Endothelial cell of umbilical vein (primary cell): ENCODE measurements at regions not wholly inside any gene's neighbourhood (a gene's known extent, or its start where the extent isn't known, plus 50 kb on each side); places are given as distances from the start of the nearest gene placed in this dataset.

ENCODE experiments used
- BruUV-seq: library from RNA; stranded (reverse); fragments of 400-500 nt; replicated peaks from 2 replicates; lab custom pipeline; 2021; lab: Mats Ljungman, UMichigan
- CTCF ChIA-PET: fragments of 300-600, 350-600 bp; sonication (Branson Sonifier 250); formaldehyde crosslinking; loops from one replicate; lab custom pipeline; 2021; ENCODE audit warnings: antibody characterized with exemption, inconsistent platforms; lab: Charles Lee
- POLR2A ChIA-PET: fragments of 300-600, 350-600 bp; sonication (Branson Sonifier 250); formaldehyde crosslinking; loops from one replicate; lab custom pipeline; 2021; ENCODE audit warnings: antibody characterized with exemption, inconsistent platforms; lab: Charles Lee
- DNase-seq: peaks from one replicate; pipeline ENCODE4 v3.0.0-alpha.2; 2011; ENCODE audit warnings: low read depth, low spot score
- FAIRE-seq: peaks from 2 replicates; lab custom pipeline; 2011; peaks lifted over from hg19 to GRCh38; lab: Jason Lieb, UNC
- H2AFZ ChIP-seq: 2 replicates; pipeline ENCODE4 v1.6.0; 2012; ENCODE audit warnings: low read depth, low read length, control low read depth, inconsistent platforms
- H3K27ac ChIP-seq: 2 replicates; pipeline ENCODE4 v1.5.1; 2011; ENCODE audit warnings: low read depth, mild to moderate bottlenecking, control low read depth, low read length, moderate library complexity; ENCODE audit not compliant: insufficient read depth
- H3K27me3 ChIP-seq, 2 experiments: 2 replicates each; pipeline versions ENCODE4 v1.6.0 to v1.6.1; 2011; ENCODE audit warnings: low read length in 2 of 2, mixed read lengths in 1 of 2; ENCODE audit not compliant: control insufficient read depth in 2 of 2, insufficient read depth in 2 of 2
- H3K36me3 ChIP-seq, 2 experiments: 2 replicates in 1 of 2; 3 replicates in 1 of 2; pipeline ENCODE4 v1.5.1; 2011; ENCODE audit warnings: low read length in 2 of 2, mild to moderate bottlenecking in 1 of 2, moderate library complexity in 1 of 2; ENCODE audit not compliant: control insufficient read depth in 2 of 2, insufficient read depth in 2 of 2; ENCODE audit errors: extremely low read depth in 1 of 2
- H3K4me1 ChIP-seq: 3 replicates; pipeline ENCODE4 v1.5.1; 2011; ENCODE audit warnings: mild to moderate bottlenecking, low read length; ENCODE audit not compliant: control insufficient read depth, insufficient read depth; ENCODE audit errors: extremely low read depth
- H3K4me2 ChIP-seq: 2 replicates; pipeline ENCODE4 v1.6.1; 2011; ENCODE audit warnings: low read length, control low read depth, mixed read lengths; ENCODE audit not compliant: insufficient read depth
- H3K4me3 ChIP-seq, 3 experiments: fragments of 200-600 bp in 1 of 3; sonication (generic), shearing (Covaris generic) in 1 of 3; replicated peaks in 1 of 3; 2 replicates each; pipeline ENCODE4 v1.5.1; 2011 to 2016; ENCODE audit warnings: control low read depth in 3 of 3, low read length in 3 of 3, mild to moderate bottlenecking in 2 of 3, inconsistent platforms in 1 of 3, low read depth in 1 of 3, moderate library complexity in 1 of 3; ENCODE audit not compliant: insufficient read depth in 1 of 3
- H3K79me2 ChIP-seq: 2 replicates; pipeline ENCODE4 v1.6.0; 2012; ENCODE audit warnings: low read length, inconsistent platforms; ENCODE audit not compliant: control insufficient read depth, insufficient read depth
- H3K9ac ChIP-seq: replicated peaks from 2 replicates; pipeline ENCODE3; 2011; ENCODE audit warnings: low read length, control low read depth; ENCODE audit not compliant: insufficient read depth; ENCODE audit errors: extremely low read depth
- H3K9me1 ChIP-seq: replicated peaks from 3 replicates; pipeline ENCODE4 v1.6.0; 2011; ENCODE audit warnings: mild to moderate bottlenecking, low read length; ENCODE audit not compliant: control insufficient read depth, insufficient read depth; ENCODE audit errors: extremely low read depth
- H3K9me3 ChIP-seq: replicated peaks from 2 replicates; pipeline ENCODE4 v1.5.1; 2012; ENCODE audit warnings: low read length, inconsistent platforms; ENCODE audit not compliant: control insufficient read depth, insufficient read depth
- H4K20me1 ChIP-seq: replicated peaks from 2 replicates; pipeline ENCODE3; 2011; ENCODE audit warnings: mild to moderate bottlenecking, low read length; ENCODE audit not compliant: control insufficient read depth, insufficient read depth; ENCODE audit errors: extremely low read depth
- CTCF ChIP-seq, 2 donors: IDR thresholded peaks; 1 replicate in 1 of 2; 2 replicates in 1 of 2; pipeline ENCODE4 v1.5.1; 2011; ENCODE audit warnings: low read length in 2 of 2, mild to moderate bottlenecking in 2 of 2, moderate library complexity in 2 of 2, control low read depth in 1 of 2, inconsistent platforms in 1 of 2, low read depth in 1 of 2; ENCODE audit not compliant: insufficient read depth in 1 of 2; ENCODE audit errors: extremely low read depth in 1 of 2
- EZH2 ChIP-seq: IDR thresholded peaks from 2 replicates; pipeline ENCODE4 v1.6.1; 2012; ENCODE audit warnings: borderline replicate concordance, low read depth, mild to moderate bottlenecking, moderate library complexity, low read length, inconsistent platforms; ENCODE audit not compliant: severe bottlenecking
- FOS ChIP-seq: IDR thresholded peaks from 2 replicates; pipeline ENCODE4 v1.6.1; 2011; ENCODE audit warnings: mild to moderate bottlenecking, low read length, moderate library complexity, borderline replicate concordance; ENCODE audit not compliant: insufficient read depth
- GATA2 ChIP-seq: IDR thresholded peaks from 2 replicates; pipeline ENCODE4 v1.7.0; 2011; ENCODE audit warnings: low read depth, mild to moderate bottlenecking, moderate library complexity, mixed read lengths, low read length; ENCODE audit not compliant: insufficient read length, insufficient read depth
- JUN ChIP-seq: IDR thresholded peaks from 2 replicates; pipeline ENCODE4 v1.6.1; 2011; ENCODE audit warnings: borderline replicate concordance, low read depth; ENCODE audit not compliant: insufficient read length, insufficient read depth
- MYC ChIP-seq: IDR thresholded peaks from one replicate; pipeline ENCODE4 v1.6.1; 2011; ENCODE audit warnings: mild to moderate bottlenecking, low read depth, low read length
- POLR2A ChIP-seq: IDR thresholded peaks from 2 replicates; pipeline ENCODE4 v1.6.1; 2012; ENCODE audit warnings: low read depth, mild to moderate bottlenecking, control low read depth, low read length
- POLR2AphosphoS5 ChIP-seq: IDR thresholded peaks from 2 replicates; pipeline ENCODE4 v1.6.1; 2012; ENCODE audit warnings: low read depth, mild to moderate bottlenecking, control low read depth, low read length, moderate library complexity; ENCODE audit not compliant: insufficient read depth
- dilution Hi-C: fragments of 300-500 bp; cut with MboI; formaldehyde crosslinking; loops from one replicate; pipeline ENCODE4 v1.15.0; 2019; ENCODE audit warnings: low sequenced_read_pairs; ENCODE audit not compliant: extremely low pct_ligation_motif_present
- intact Hi-C: fragments of 100-400 bp; cut with micrococcal nuclease; formaldehyde crosslinking; loops from one replicate; pipeline ENCODE4 v1.10.0; 2022
- TF ChIP-seq, protein P1 (sequence below): IDR thresholded peaks from 2 replicates; pipeline ENCODE4 v1.6.1; 2011; ENCODE audit not compliant: insufficient read depth, insufficient read length

GRCh38 chr10:130968964-130969363 is 342.6 kb downstream of the TCERG1L start:
- Histone ChIP-seq H3K4me2 (no peak overlapping the region), H3K9me1 (no peaks in the 10 kb centered on the region), H3K9ac (no peak overlapping the region), H3K79me2 (no peaks in the 10 kb centered on the region), H3K9me3 (peaks cover 11% of the 10 kb centered on the region), H3K4me3 (no peak overlapping the region), H3K4me1 (no peaks in the 10 kb centered on the region), H3K36me3 (no peaks in the 10 kb centered on the region), H3K27me3 (no peaks in the 10 kb centered on the region), H2AFZ (no peak overlapping the region), H4K20me1 (no peaks in the 10 kb centered on the region), H3K27ac (no peak overlapping the region)
- no peak for DNase-seq
- intact Hi-C loops (no loop called here), dilution Hi-C loops (no loop called here)
- no TSS peak for BruUV-seq
- no peak for FAIRE-seq
- no peak for TF ChIP-seq POLR2A
- TF ChIP-seq JUN, result no peak
- TF ChIP-seq GATA2, result no peak
- no peak for TF ChIP-seq CTCF (IDR thresholded peaks at IDR 0.05; ENCODE audit: extremely low read depth in 1 of 2, insufficient read depth in 1 of 2, low read depth in 1 of 2, low read length in 2 of 2)
- TF ChIP-seq POLR2AphosphoS5, result no peak
- ChIA-PET CTCF (no interaction called here), POLR2A (no interaction called here)

DNA sequence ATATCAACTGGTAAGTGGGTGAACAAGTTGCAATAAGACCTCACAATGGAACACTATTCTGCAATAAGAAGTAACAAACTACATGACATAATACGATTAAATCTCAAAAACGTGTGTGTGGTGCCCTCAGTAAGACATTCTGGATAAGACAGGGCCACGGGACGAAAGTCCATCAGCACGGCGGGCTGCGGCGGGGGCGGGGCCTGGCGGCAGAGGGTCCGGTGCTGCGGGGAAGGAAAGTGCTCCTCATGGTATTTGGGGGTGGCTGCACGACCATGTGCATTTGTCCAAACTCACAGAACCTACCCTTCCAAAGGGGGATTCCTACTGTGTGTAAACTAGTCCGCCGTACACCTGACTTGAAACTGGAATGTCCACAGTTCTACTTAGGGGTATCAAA is 341.8 kb downstream of the TCERG1L start:
- POLR2A ChIA-PET, result no interaction called here
- H3K4me1 ChIP-seq, result no peaks in the 10 kb centered on the region
- H3K36me3 ChIP-seq, result no peaks in the 10 kb centered on the region
- H3K4me2 ChIP-seq, result no peak overlapping the region
- no peaks in the 10 kb centered on the region for H4K20me1 ChIP-seq
- no peaks in the 10 kb centered on the region for H3K79me2 ChIP-seq
- no peak overlapping the region for H2AFZ ChIP-seq
- TF ChIP-seq, protein P1, sequence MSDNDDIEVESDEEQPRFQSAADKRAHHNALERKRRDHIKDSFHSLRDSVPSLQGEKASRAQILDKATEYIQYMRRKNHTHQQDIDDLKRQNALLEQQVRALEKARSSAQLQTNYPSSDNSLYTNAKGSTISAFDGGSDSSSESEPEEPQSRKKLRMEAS, result no peak
- TF ChIP-seq EZH2 (no peak), FOS (no peak), POLR2A (no peak), JUN (no peak), CTCF (IDR thresholded peaks at IDR 0.05; ENCODE audit: extremely low read depth in 1 of 2, insufficient read depth in 1 of 2, low read depth in 1 of 2, low read length in 2 of 2) (no peak), GATA2 (no peak), POLR2AphosphoS5 (no peak), MYC (no peak)
- H3K9me3 ChIP-seq, result peaks cover 11% of the 10 kb centered on the region
- H3K9ac ChIP-seq, result no peak overlapping the region
- no peak overlapping the region for H3K4me3 ChIP-seq
- no peak for DNase-seq
- no peaks in the 10 kb centered on the region for H3K9me1 ChIP-seq
- no peaks in the 10 kb centered on the region for H3K27me3 ChIP-seq
- dilution Hi-C loops (no loop called here), intact Hi-C loops (no loop called here)
- no peak for FAIRE-seq
- CTCF ChIA-PET, result no interaction called here
- H3K27ac ChIP-seq, result no peak overlapping the region
- BruUV-seq, result no TSS peak
